ENCODE measurements at regions not wholly inside any gene's neighbourhood (a gene's known extent, or its start where the extent isn't known, plus 50 kb on each side); places are given as distances from the start of the nearest gene placed in this dataset.

GRCh38 chr2:66122516-66122915 is 312.4 kb upstream of the MEIS1 start:
- in situ Hi-C loops (cut with MboI; ENCODE audit: low sequenced_read_pairs) (no loop called here), intact Hi-C loops (cut with micrococcal nuclease) (no loop called here), dilution Hi-C loops (cut with HindIII; ENCODE audit: low sequenced_read_pairs, unreplicated experiment) (no loop called here)
- H3K36me3 ChIP-seq (ENCODE audit: control insufficient read depth, insufficient read depth, low read length) = no peaks in the 10 kb centered on the region
- DNase-seq (no peak), ATAC-seq (ENCODE audit: low read depth) (no peak)
- H3K4me2 ChIP-seq (ENCODE audit: low read depth, low read length) = no peak overlapping the region
- H4K20me1 ChIP-seq (ENCODE audit: insufficient read depth, low read length) = no peaks in the 10 kb centered on the region
- no peak overlapping the region for H4K5ac ChIP-seq (ENCODE audit: low read depth, low read length)
- no peak overlapping the region for H3K23ac ChIP-seq (ENCODE audit: low read depth, low read length)
- no TSS peak for BruUV-seq (replicated peaks)
- H3K79me1 ChIP-seq (ENCODE audit: low read depth in 1 of 2, low read length in 2 of 2) = no peaks in the 10 kb centered on the region
- no peak overlapping the region for H3K56ac ChIP-seq (ENCODE audit: extremely low read depth, insufficient read depth, low read length)
- H3K4me3 ChIP-seq (ENCODE audit: insufficient read depth, low read depth, low read length) = no peak overlapping the region
- no peak overlapping the region for H4K8ac ChIP-seq (ENCODE audit: low read depth in 2 of 2, low read length in 2 of 2)
- WGBS, 2 experiments (ENCODE audit: extremely low coverage in 2 of 2, insufficient read length in 1 of 2) = no CpG with 5 or more reads among the region's 2 CpGs
- H3K27me3 ChIP-seq (ENCODE audit: control insufficient read depth, insufficient read depth, low read length) = peaks cover 3% of the 10 kb centered on the region
- H2BK20ac ChIP-seq (ENCODE audit: low read depth, low read length) = no peak overlapping the region
- no peak overlapping the region for H2BK5ac ChIP-seq (ENCODE audit: low read depth, low read length, poor library complexity, severe bottlenecking)
- no peaks in the 10 kb centered on the region for H3K9me3 ChIP-seq (ENCODE audit: control insufficient read depth, insufficient read depth, low read length)
- no peak overlapping the region for H2AK5ac ChIP-seq (ENCODE audit: low read depth, low read length)
- POLR2A ChIA-PET (ENCODE audit: unreplicated experiment) = no interaction called here
- H2BK120ac ChIP-seq (ENCODE audit: low read depth, low read length) = no peak overlapping the region
- TF ChIP-seq MXI1 (IDR thresholded peaks at IDR 0.05; ENCODE audit: borderline replicate concordance, low read depth, low read length) = no peak
- no peak for TF ChIP-seq FOS (IDR thresholded peaks at IDR 0.05; ENCODE audit: low read depth, low read length)
- no peak for TF ChIP-seq CTCF (conservative IDR thresholded peaks at IDR 0.05; ENCODE audit: low read depth, low read length)
- TF ChIP-seq BHLHE40 (IDR thresholded peaks at IDR 0.05; ENCODE audit: low read depth, low read length) = no peak
- TF ChIP-seq ELK1 (IDR thresholded peaks at IDR 0.05; ENCODE audit: borderline replicate concordance, low read depth, low read length) = no peak
- no peak for TF ChIP-seq RCOR1 (IDR thresholded peaks at IDR 0.05; ENCODE audit: insufficient replicate concordance, low read length)
- TF ChIP-seq CEBPB (IDR thresholded peaks at IDR 0.05; ENCODE audit: low read depth, low read length) = no peak
- TF ChIP-seq POLR2A (IDR thresholded peaks at IDR 0.05; ENCODE audit: low read depth, low read length) = no peak
- no peak for TF ChIP-seq MAZ (IDR thresholded peaks at IDR 0.05; ENCODE audit: borderline replicate concordance, low read depth, low read length)
- CTCF ChIA-PET = no interaction called here
- no peak overlapping the region for H2BK15ac ChIP-seq (ENCODE audit: low read depth, low read length)
- no peak overlapping the region for H3K27ac ChIP-seq (ENCODE audit: insufficient read depth, low read length)
- no peaks in the 10 kb centered on the region for H3K4me1 ChIP-seq (ENCODE audit: control insufficient read depth, insufficient read depth, low read length)
- H3K4ac ChIP-seq (ENCODE audit: low read depth, low read length) = no peak overlapping the region
- H3K18ac ChIP-seq (ENCODE audit: low read depth, low read length) = no peak overlapping the region
- no peaks in the 10 kb centered on the region for H3K9me1 ChIP-seq (ENCODE audit: insufficient read depth, low read length)
- no peak overlapping the region for H2AK9ac ChIP-seq (replicated peaks; ENCODE audit: low read depth, low read length, poor library complexity)
- H4K91ac ChIP-seq (ENCODE audit: insufficient read depth, low read depth, low read length) = no peak overlapping the region
- H3K9ac ChIP-seq (ENCODE audit: low read depth, low read length) = no peak overlapping the region
- H2AFZ ChIP-seq (replicated peaks; ENCODE audit: low read length, poor library complexity) = no peak overlapping the region
- H3K14ac ChIP-seq (replicated peaks; ENCODE audit: low read depth, low read length) = no peak overlapping the region

Data from IMR-90 (cell line).